ENCODE measurements at regions not wholly inside any gene's neighbourhood (a gene's known extent, or its start where the extent isn't known, plus 50 kb on each side); places are given as distances from the start of the nearest gene placed in this dataset.

GRCh38 chr15:38930851-38931572 lies 366.4 kb upstream of the RASGRP1 start:
- Histone ChIP-seq H3K9me3 (ENCODE audit: control insufficient read depth, insufficient read depth, low read length) (no peaks in the 10 kb centered on the region), H3K27me3 (ENCODE audit: control insufficient read depth, insufficient read depth, low read length) (no peaks in the 10 kb centered on the region), H3K4me3 (ENCODE audit: low read depth, low read length) (no peak overlapping the region), H3K9ac (ENCODE audit: low read depth, low read length) (no peak overlapping the region), H3K36me3 (ENCODE audit: control insufficient read depth, insufficient read depth, low read length) (no peaks in the 10 kb centered on the region), H3K4me1 (ENCODE audit: control insufficient read depth, insufficient read depth, low read length) (no peaks in the 10 kb centered on the region)

- no peaks in the 10 kb centered on the region for H3K4me1 ChIP-seq (ENCODE audit: control insufficient read depth, insufficient read depth, low read length)
- H3K9me3 ChIP-seq (ENCODE audit: control insufficient read depth, insufficient read depth, low read length), result no peaks in the 10 kb centered on the region
- H3K9ac ChIP-seq (ENCODE audit: low read depth, low read length), result no peak overlapping the region
- H3K4me3 ChIP-seq (ENCODE audit: low read depth, low read length), result no peak overlapping the region
- no peaks in the 10 kb centered on the region for H3K27me3 ChIP-seq (ENCODE audit: control insufficient read depth, insufficient read depth, low read length)
- H3K36me3 ChIP-seq (ENCODE audit: control insufficient read depth, insufficient read depth, low read length), result no peaks in the 10 kb centered on the region
Measured at GRCh38 chr15:38941399-38941953, 376.9 kb upstream of the RASGRP1 start.

GRCh38 chr15:38944536-38944935 lies 379.9 kb upstream of the RASGRP1 start:
- no peak overlapping the region for H3K4me3 ChIP-seq (ENCODE audit: low read depth, low read length)
- H3K4me1 ChIP-seq (ENCODE audit: control insufficient read depth, insufficient read depth, low read length), result no peaks in the 10 kb centered on the region
- no peaks in the 10 kb centered on the region for H3K36me3 ChIP-seq (ENCODE audit: control insufficient read depth, insufficient read depth, low read length)
- no peaks in the 10 kb centered on the region for H3K27me3 ChIP-seq (ENCODE audit: control insufficient read depth, insufficient read depth, low read length)
- no peak overlapping the region for H3K9ac ChIP-seq (ENCODE audit: low read depth, low read length)
- no peaks in the 10 kb centered on the region for H3K9me3 ChIP-seq (ENCODE audit: control insufficient read depth, insufficient read depth, low read length)

GRCh38 chr15:38945551-38946298 lies 381.1 kb upstream of the RASGRP1 start:
- no peak overlapping the region for H3K9ac ChIP-seq (ENCODE audit: low read depth, low read length)
- no peak overlapping the region for H3K4me3 ChIP-seq (ENCODE audit: low read depth, low read length)
- H3K9me3 ChIP-seq (ENCODE audit: control insufficient read depth, insufficient read depth, low read length), result no peaks in the 10 kb centered on the region
- H3K36me3 ChIP-seq (ENCODE audit: control insufficient read depth, insufficient read depth, low read length), result no peaks in the 10 kb centered on the region
- H3K4me1 ChIP-seq (ENCODE audit: control insufficient read depth, insufficient read depth, low read length), result no peaks in the 10 kb centered on the region
- H3K27me3 ChIP-seq (ENCODE audit: control insufficient read depth, insufficient read depth, low read length), result no peaks in the 10 kb centered on the region

- Histone ChIP-seq H3K9me3 (ENCODE audit: control insufficient read depth, insufficient read depth, low read length) (no peaks in the 10 kb centered on the region), H3K36me3 (ENCODE audit: control insufficient read depth, insufficient read depth, low read length) (no peaks in the 10 kb centered on the region), H3K9ac (ENCODE audit: low read depth, low read length) (no peak overlapping the region), H3K27me3 (ENCODE audit: control insufficient read depth, insufficient read depth, low read length) (no peaks in the 10 kb centered on the region), H3K4me3 (ENCODE audit: low read depth, low read length) (no peak overlapping the region), H3K4me1 (ENCODE audit: control insufficient read depth, insufficient read depth, low read length) (no peaks in the 10 kb centered on the region)
Measured at GRCh38 chr15:38954090-38954489, 389.5 kb upstream of the RASGRP1 start.

- H3K27me3 ChIP-seq (ENCODE audit: control insufficient read depth, insufficient read depth, low read length), result no peaks in the 10 kb centered on the region
- no peak overlapping the region for H3K4me3 ChIP-seq (ENCODE audit: low read depth, low read length)
- H3K4me1 ChIP-seq (ENCODE audit: control insufficient read depth, insufficient read depth, low read length), result no peaks in the 10 kb centered on the region
- no peak overlapping the region for H3K9ac ChIP-seq (ENCODE audit: low read depth, low read length)
- H3K9me3 ChIP-seq (ENCODE audit: control insufficient read depth, insufficient read depth, low read length), result no peaks in the 10 kb centered on the region
- H3K36me3 ChIP-seq (ENCODE audit: control insufficient read depth, insufficient read depth, low read length), result no peaks in the 10 kb centered on the region
Measured at GRCh38 chr15:38961456-38961855, 396.8 kb upstream of the RASGRP1 start.

GRCh38 chr15:38961931-38962330 lies 397.3 kb upstream of the RASGRP1 start:
- Histone ChIP-seq H3K4me3 (ENCODE audit: low read depth, low read length) (no peak overlapping the region), H3K9ac (ENCODE audit: low read depth, low read length) (no peak overlapping the region), H3K4me1 (ENCODE audit: control insufficient read depth, insufficient read depth, low read length) (no peaks in the 10 kb centered on the region), H3K27me3 (ENCODE audit: control insufficient read depth, insufficient read depth, low read length) (no peaks in the 10 kb centered on the region), H3K36me3 (ENCODE audit: control insufficient read depth, insufficient read depth, low read length) (no peaks in the 10 kb centered on the region), H3K9me3 (ENCODE audit: control insufficient read depth, insufficient read depth, low read length) (no peaks in the 10 kb centered on the region)

- Histone ChIP-seq H3K4me1 (ENCODE audit: control insufficient read depth, insufficient read depth, low read length) (no peaks in the 10 kb centered on the region), H3K27me3 (ENCODE audit: control insufficient read depth, insufficient read depth, low read length) (no peaks in the 10 kb centered on the region), H3K9ac (ENCODE audit: low read depth, low read length) (no peak overlapping the region), H3K9me3 (ENCODE audit: control insufficient read depth, insufficient read depth, low read length) (no peaks in the 10 kb centered on the region), H3K4me3 (ENCODE audit: low read depth, low read length) (no peak overlapping the region), H3K36me3 (ENCODE audit: control insufficient read depth, insufficient read depth, low read length) (no peaks in the 10 kb centered on the region)
Measured at GRCh38 chr15:38972831-38973230, 408.2 kb upstream of the RASGRP1 start.

- H3K9ac ChIP-seq (ENCODE audit: low read depth, low read length), result no peak overlapping the region
- H3K4me3 ChIP-seq (ENCODE audit: low read depth, low read length), result no peak overlapping the region
- no peaks in the 10 kb centered on the region for H3K27me3 ChIP-seq (ENCODE audit: control insufficient read depth, insufficient read depth, low read length)
- no peaks in the 10 kb centered on the region for H3K9me3 ChIP-seq (ENCODE audit: control insufficient read depth, insufficient read depth, low read length)
- no peaks in the 10 kb centered on the region for H3K4me1 ChIP-seq (ENCODE audit: control insufficient read depth, insufficient read depth, low read length)
- no peaks in the 10 kb centered on the region for H3K36me3 ChIP-seq (ENCODE audit: control insufficient read depth, insufficient read depth, low read length)
Measured at GRCh38 chr15:38975282-38975990, 410.8 kb upstream of the RASGRP1 start.

- H3K36me3 ChIP-seq (ENCODE audit: control insufficient read depth, insufficient read depth, low read length), result no peaks in the 10 kb centered on the region
- no peaks in the 10 kb centered on the region for H3K27me3 ChIP-seq (ENCODE audit: control insufficient read depth, insufficient read depth, low read length)
- H3K9ac ChIP-seq (ENCODE audit: low read depth, low read length), result no peak overlapping the region
- no peak overlapping the region for H3K4me3 ChIP-seq (ENCODE audit: low read depth, low read length)
- H3K9me3 ChIP-seq (ENCODE audit: control insufficient read depth, insufficient read depth, low read length), result no peaks in the 10 kb centered on the region
- H3K4me1 ChIP-seq (ENCODE audit: control insufficient read depth, insufficient read depth, low read length), result no peaks in the 10 kb centered on the region
Measured at GRCh38 chr15:38991126-38991525, 426.5 kb upstream of the RASGRP1 start.

- Histone ChIP-seq H3K27me3 (ENCODE audit: control insufficient read depth, insufficient read depth, low read length) (no peaks in the 10 kb centered on the region), H3K9me3 (ENCODE audit: control insufficient read depth, insufficient read depth, low read length) (no peaks in the 10 kb centered on the region), H3K36me3 (ENCODE audit: control insufficient read depth, insufficient read depth, low read length) (no peaks in the 10 kb centered on the region), H3K4me1 (ENCODE audit: control insufficient read depth, insufficient read depth, low read length) (no peaks in the 10 kb centered on the region), H3K9ac (ENCODE audit: low read depth, low read length) (no peak overlapping the region), H3K4me3 (ENCODE audit: low read depth, low read length) (no peak overlapping the region)
Measured at GRCh38 chr15:38991701-38992100, 427.1 kb upstream of the RASGRP1 start.
